OCI-LY1 (cell line): ENCODE measurements at regions not wholly inside any gene's neighbourhood (a gene's known extent, or its start where the extent isn't known, plus 50 kb on each side); places are given as distances from the start of the nearest gene placed in this dataset.
"Not testable (repeated sequence)": the region's sequence is repeated elsewhere in the genome, so short reads cannot be mapped to it uniquely, and the experiment has no call there.

ENCODE experiments used
- H2AFZ ChIP-seq: fragments of 200-600 bp; sonication (generic), shearing (Covaris generic); 2 replicates; pipeline ENCODE4 v1.6.0; 2014; ENCODE audit warnings: antibody characterized with exemption, mild to moderate bottlenecking, low read length
- H3F3A ChIP-seq: fragments of 200-600 bp; sonication (generic), shearing (Covaris generic); 2 replicates; pipeline ENCODE4 v1.6.0; 2014; ENCODE audit warnings: mild to moderate bottlenecking, antibody characterized with exemption, low read length, moderate library complexity; ENCODE audit not compliant: insufficient read depth
- H3K27ac ChIP-seq: fragments of 200-600 bp; sonication (generic); 2 replicates; pipeline ENCODE4 v1.5.1; 2014; ENCODE audit warnings: low read length, mixed run types, mild to moderate bottlenecking, low read depth; ENCODE audit not compliant: poor library complexity, severe bottlenecking
- H3K27me3 ChIP-seq: fragments of 200-600 bp; sonication (generic); 2 replicates; pipeline ENCODE4 v1.6.0; 2014; ENCODE audit warnings: antibody characterized with exemption, mild to moderate bottlenecking, low read length, moderate library complexity; ENCODE audit not compliant: insufficient read depth
- H3K36me3 ChIP-seq: fragments of 200-600 bp; sonication (generic); 2 replicates; pipeline ENCODE4 v1.6.1; 2014; ENCODE audit warnings: mild to moderate bottlenecking, antibody characterized with exemption, low read length, moderate library complexity, mixed read lengths; ENCODE audit not compliant: insufficient read depth
- H3K4me1 ChIP-seq: fragments of 200-600 bp; sonication (generic); 2 replicates; pipeline ENCODE4 v1.5.1; 2014; ENCODE audit warnings: mild to moderate bottlenecking, low read length, moderate library complexity; ENCODE audit not compliant: insufficient read depth, severe bottlenecking
- H3K4me2 ChIP-seq: fragments of 200-600 bp; sonication (generic), shearing (Covaris generic); 2 replicates; pipeline ENCODE4 v1.6.1; 2014; ENCODE audit warnings: low read length
- H3K4me3 ChIP-seq: fragments of 200-600 bp; sonication (generic); 2 replicates; pipeline ENCODE4 v1.5.1; 2014; ENCODE audit warnings: low read length, low read depth, mild to moderate bottlenecking, mixed read lengths; ENCODE audit not compliant: poor library complexity, severe bottlenecking
- H3K79me2 ChIP-seq: fragments of 200-600 bp; shearing (Covaris generic); 2 replicates; pipeline ENCODE4 v1.6.1; 2016; ENCODE audit warnings: mixed run types, low read length, mixed read lengths; ENCODE audit not compliant: insufficient read depth
- H3K9ac ChIP-seq: fragments of 200-600 bp; sonication (generic), shearing (Covaris generic); 2 replicates; pipeline ENCODE4 v1.6.1; 2014; ENCODE audit warnings: mild to moderate bottlenecking, low read length, mixed read lengths
- H3K9me2 ChIP-seq: fragments of 200-600 bp; sonication (generic), shearing (Covaris generic); 2 replicates; pipeline ENCODE4 v1.6.1; 2014; ENCODE audit warnings: low read depth, mild to moderate bottlenecking, low read length, mixed read lengths
- H3K9me3 ChIP-seq: fragments of 200-600 bp; shearing (Covaris generic); 2 replicates; pipeline ENCODE4 v1.6.1; 2014; ENCODE audit warnings: low read length, mixed read lengths
- H4K20me1 ChIP-seq: fragments of 200-600 bp; sonication (generic), shearing (Covaris generic); 2 replicates; pipeline ENCODE4 v1.6.0; 2016; ENCODE audit warnings: mild to moderate bottlenecking, low read length; ENCODE audit not compliant: insufficient read depth
- CTCF ChIP-seq: fragments of 200-600 bp; sonication (generic), shearing (Covaris generic); IDR thresholded peaks from 2 replicates; pipeline ENCODE4 v1.5.1; 2017; ENCODE audit warnings: mild to moderate bottlenecking, antibody characterized with exemption, low read length, moderate library complexity, mixed read lengths
- EZH2 ChIP-seq: fragments of 200-600 bp; sonication (generic), shearing (Covaris generic); IDR thresholded peaks from 2 replicates; pipeline ENCODE4 v1.8.0; 2017; ENCODE audit warnings: borderline replicate concordance, mixed run types, mild to moderate bottlenecking, antibody characterized with exemption, low read length, moderate library complexity, mixed read lengths

GRCh38 chr5:32866138-32866537 is 155.0 kb downstream of the NPR3 start:
- H3K4me2 ChIP-seq: no peak overlapping the region
- H3K79me2 ChIP-seq: no peaks in the 10 kb centered on the region
- H3K9me3 ChIP-seq: no peaks in the 10 kb centered on the region
- no peaks in the 10 kb centered on the region for H3F3A ChIP-seq
- no peak overlapping the region for H2AFZ ChIP-seq
- H3K27ac ChIP-seq: no peak overlapping the region
- H3K4me1 ChIP-seq: no peaks in the 10 kb centered on the region
- no peaks in the 10 kb centered on the region for H3K27me3 ChIP-seq
- H3K4me3 ChIP-seq: no peak overlapping the region
- no peaks in the 10 kb centered on the region for H3K36me3 ChIP-seq
- no peaks in the 10 kb centered on the region for H4K20me1 ChIP-seq
- TF ChIP-seq CTCF: no peak
- no peak for TF ChIP-seq EZH2
- no peak overlapping the region for H3K9ac ChIP-seq
- H3K9me2 ChIP-seq: no peaks in the 10 kb centered on the region

- H3K4me1 ChIP-seq: no peaks in the 10 kb centered on the region
- H3K36me3 ChIP-seq: no peaks in the 10 kb centered on the region
- H3K9me2 ChIP-seq: no peaks in the 10 kb centered on the region
- TF ChIP-seq CTCF (no peak), EZH2 (no peak)
- H3K4me2 ChIP-seq: no peak overlapping the region
- no peaks in the 10 kb centered on the region for H4K20me1 ChIP-seq
- H3K9ac ChIP-seq: no peak overlapping the region
- no peak overlapping the region for H2AFZ ChIP-seq
- H3K9me3 ChIP-seq: no peaks in the 10 kb centered on the region
- H3K4me3 ChIP-seq: no peak overlapping the region
- no peaks in the 10 kb centered on the region for H3F3A ChIP-seq
- H3K27ac ChIP-seq: no peak overlapping the region
- no peaks in the 10 kb centered on the region for H3K27me3 ChIP-seq
- no peaks in the 10 kb centered on the region for H3K79me2 ChIP-seq
Measured at GRCh38 chr5:32869216-32869615, 158.1 kb downstream of the NPR3 start.

GRCh38 chr5:32876791-32877190 is 165.7 kb downstream of the NPR3 start:
- no peak overlapping the region for H3K9ac ChIP-seq
- no peaks in the 10 kb centered on the region for H3K9me2 ChIP-seq
- H4K20me1 ChIP-seq: no peaks in the 10 kb centered on the region
- no peaks in the 10 kb centered on the region for H3K27me3 ChIP-seq
- H3F3A ChIP-seq: no peaks in the 10 kb centered on the region
- TF ChIP-seq CTCF: no peak
- TF ChIP-seq EZH2: no peak
- no peaks in the 10 kb centered on the region for H3K79me2 ChIP-seq
- H3K4me3 ChIP-seq: no peak overlapping the region
- H2AFZ ChIP-seq: no peak overlapping the region
- H3K4me2 ChIP-seq: no peak overlapping the region
- no peaks in the 10 kb centered on the region for H3K9me3 ChIP-seq
- H3K36me3 ChIP-seq: no peaks in the 10 kb centered on the region
- no peaks in the 10 kb centered on the region for H3K4me1 ChIP-seq
- no peak overlapping the region for H3K27ac ChIP-seq

GRCh38 chr5:32879364-32879763 is 168.2 kb downstream of the NPR3 start:
- not testable (repeated sequence) for H3K36me3 ChIP-seq, H3K4me3 ChIP-seq, H3K9me3 ChIP-seq, H3K4me1 ChIP-seq, H3F3A ChIP-seq, H3K9me2 ChIP-seq, H3K9ac ChIP-seq, H3K27me3 ChIP-seq, H2AFZ ChIP-seq, H3K4me2 ChIP-seq, H4K20me1 ChIP-seq, H3K79me2 ChIP-seq, H3K27ac ChIP-seq
